Spleen (tissue), 11 donors: ENCODE measurements at regions not wholly inside any gene's neighbourhood (a gene's known extent, or its start where the extent isn't known, plus 50 kb on each side); places are given as distances from the start of the nearest gene placed in this dataset.

Source experiments
- DNase-seq: peaks from one replicate; pipeline ENCODE4 v3.0.0-alpha.2; 2020
- H3K27ac ChIP-seq, 8 donors: fragments of 200-600 bp; sonication (generic) in 7 of 8; 1 replicate in 4 of 8; 2 replicates in 4 of 8; pipeline versions ENCODE4 v1.5.0 to v1.8.0; 2016 to 2021; ENCODE audit warnings: inconsistent platforms in 4 of 8, mild to moderate bottlenecking in 4 of 8, moderate library complexity in 1 of 8
- H3K27me3 ChIP-seq, 7 donors: fragments of 200-600 bp; sonication (generic) in 6 of 7; replicated peaks in 1 of 7; 1 replicate in 4 of 7; 2 replicates in 3 of 7; pipeline versions ENCODE4 v1.5.0 to v1.8.0; 2016 to 2021; ENCODE audit warnings: inconsistent platforms in 3 of 7, mild to moderate bottlenecking in 1 of 7
- H3K36me3 ChIP-seq, 6 donors: fragments of 200-600 bp; sonication (generic) in 5 of 6; 1 replicate in 4 of 6; 2 replicates in 2 of 6; pipeline versions ENCODE4 v1.5.0 to v1.8.0; 2016 to 2021; ENCODE audit warnings: inconsistent platforms in 2 of 6
- H3K4me1 ChIP-seq, 6 donors: fragments of 200-600 bp; sonication (generic) in 5 of 6; 1 replicate in 3 of 6; 2 replicates in 3 of 6; pipeline versions ENCODE4 v1.5.0 to v1.8.0; 2016 to 2021; ENCODE audit warnings: inconsistent platforms in 3 of 6
- H3K4me3 ChIP-seq, 8 donors: fragments of 200-600 bp; sonication (generic) in 7 of 8; 1 replicate in 4 of 8; 2 replicates in 4 of 8; pipeline versions ENCODE4 v1.5.0 to v1.8.0; 2016 to 2021; ENCODE audit warnings: inconsistent platforms in 4 of 8, mild to moderate bottlenecking in 4 of 8, moderate library complexity in 2 of 8
- H3K9me3 ChIP-seq, 8 donors: fragments of 200-600 bp; sonication (generic) in 7 of 8; 1 replicate in 4 of 8; 2 replicates in 4 of 8; pipeline versions ENCODE4 v1.5.0 to v1.8.0; 2016 to 2021; ENCODE audit warnings: inconsistent platforms in 4 of 8
- POLR2A ChIP-seq, 3 donors: fragments of 450-650 bp; IDR thresholded peaks; one replicate each; pipeline ENCODE4 v1.5.1; 2017; ENCODE audit warnings: antibody characterized with exemption in 3 of 3, mild to moderate bottlenecking in 1 of 3
- POLR2AphosphoS5 ChIP-seq, 3 donors: sonication (generic); formaldehyde crosslinking; IDR thresholded peaks; one replicate each; pipeline ENCODE4 v1.5.1; 2017; ENCODE audit warnings: antibody characterized with exemption in 3 of 3
- WGBS, 5 donors: extraction: QIAGEN DNeasy Blood & Tissue Kit in 3 of 5; methylation state at CpG; one replicate each; pipeline versions ENCODE4 v1.1.5 to v1.1.7; 2013 to 2018; 5-methylcytosine and 5-hydroxymethylcytosine counted together
- intact Hi-C: fragments of 100-400 bp; cut with DNase I; formaldehyde crosslinking; loops from one replicate; pipeline ENCODE4 v1.15.0; 2023; ENCODE audit warnings: low total_unique reads
- TF ChIP-seq, protein P1 (sequence below), 11 experiments: fragments of 200-600 bp in 7 of 11; fragments of 450-650 bp in 4 of 11; sonication (generic) in 4 of 11; IDR thresholded peaks in 8 of 11; conservative IDR thresholded peaks in 3 of 11; 1 replicate in 7 of 11; 2 replicates in 4 of 11; pipeline versions ENCODE4 v1.4.0 to v1.8.0; 2016 to 2021; ENCODE audit warnings: antibody characterized with exemption in 11 of 11, inconsistent platforms in 4 of 11, mild to moderate bottlenecking in 1 of 11
- donor health status: healthy with polysubstance abuse.
- donor health status: DM: no; HTN: no; CAD: no; lungs with moderate emphysema.
- donor health status: DM: no; HTN: no; CAD: no.
- donor health status: Bipolar disorder and iron deficiency.
- donor health status: healthy.
- donor health status: DM: no; HTN: no; CAD: no.
- donor health status: DM: yes; HTN: yes; CAD: no.

- H3K27me3 ChIP-seq = no peaks in the 10 kb centered on the region
- no peaks in the 10 kb centered on the region for H3K36me3 ChIP-seq
- 51 to 73% (median 64%) methylated on average over 1 of the region's 1 CpG for WGBS, 5 donors
- H3K9me3 ChIP-seq = peaks cover 0 to 13% (median 0%) of the 10 kb centered on the region in 8 donors
- no peak overlapping the region for H3K27ac ChIP-seq
- H3K4me3 ChIP-seq = no peak overlapping the region
- no peaks in the 10 kb centered on the region for H3K4me1 ChIP-seq
- no peak for DNase-seq
- intact Hi-C loops = no loop called here
- no peak for TF ChIP-seq POLR2AphosphoS5 (IDR thresholded peaks at IDR 0.05)
- no peak for TF ChIP-seq POLR2A (IDR thresholded peaks at IDR 0.05)
These were observed 1682.8 kb upstream of the FLRT2 start for GRCh38 chr14:83847102-83847501.

GRCh38 chr14:83850092-83850491, 1679.9 kb upstream of the FLRT2 start:
- H3K36me3 ChIP-seq = no peaks in the 10 kb centered on the region

GRCh38 chr14:83856334-83856733, 1673.6 kb upstream of the FLRT2 start:
- TF ChIP-seq POLR2AphosphoS5 (IDR thresholded peaks at IDR 0.05) (no peak), POLR2A (IDR thresholded peaks at IDR 0.05) (no peak)
- TF ChIP-seq, protein P1, sequence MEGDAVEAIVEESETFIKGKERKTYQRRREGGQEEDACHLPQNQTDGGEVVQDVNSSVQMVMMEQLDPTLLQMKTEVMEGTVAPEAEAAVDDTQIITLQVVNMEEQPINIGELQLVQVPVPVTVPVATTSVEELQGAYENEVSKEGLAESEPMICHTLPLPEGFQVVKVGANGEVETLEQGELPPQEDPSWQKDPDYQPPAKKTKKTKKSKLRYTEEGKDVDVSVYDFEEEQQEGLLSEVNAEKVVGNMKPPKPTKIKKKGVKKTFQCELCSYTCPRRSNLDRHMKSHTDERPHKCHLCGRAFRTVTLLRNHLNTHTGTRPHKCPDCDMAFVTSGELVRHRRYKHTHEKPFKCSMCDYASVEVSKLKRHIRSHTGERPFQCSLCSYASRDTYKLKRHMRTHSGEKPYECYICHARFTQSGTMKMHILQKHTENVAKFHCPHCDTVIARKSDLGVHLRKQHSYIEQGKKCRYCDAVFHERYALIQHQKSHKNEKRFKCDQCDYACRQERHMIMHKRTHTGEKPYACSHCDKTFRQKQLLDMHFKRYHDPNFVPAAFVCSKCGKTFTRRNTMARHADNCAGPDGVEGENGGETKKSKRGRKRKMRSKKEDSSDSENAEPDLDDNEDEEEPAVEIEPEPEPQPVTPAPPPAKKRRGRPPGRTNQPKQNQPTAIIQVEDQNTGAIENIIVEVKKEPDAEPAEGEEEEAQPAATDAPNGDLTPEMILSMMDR (IDR thresholded peaks at IDR 0.05 in 8 of 11, conservative IDR thresholded peaks at IDR 0.05 in 3 of 11) = no peak
- WGBS, 5 donors = 65 to 76% (median 67%) methylated on average over 3 of the region's 3 CpGs
- intact Hi-C loops = no loop called here

More at GRCh38 chr14:83850092-83850491, 1679.9 kb upstream of the FLRT2 start:
- Histone ChIP-seq H3K4me1 (no peaks in the 10 kb centered on the region), H3K27me3 (no peaks in the 10 kb centered on the region), H3K27ac (no peak overlapping the region), H3K4me3 (no peak overlapping the region), H3K9me3 (peaks cover 0 to 22% (median 2%) of the 10 kb centered on the region in 8 donors)
- 78 to 88% (median 82%) methylated on average over 5 of the region's 5 CpGs for WGBS, 5 donors
- no peak for DNase-seq
- intact Hi-C loops = no loop called here
- TF ChIP-seq POLR2AphosphoS5 (IDR thresholded peaks at IDR 0.05) = no peak
- TF ChIP-seq, protein P1 (IDR thresholded peaks at IDR 0.05 in 8 of 11, conservative IDR thresholded peaks at IDR 0.05 in 3 of 11) = no peak
- no peak for TF ChIP-seq POLR2A (IDR thresholded peaks at IDR 0.05)

GRCh38 chr14:83860631-83861155, 1669.3 kb upstream of the FLRT2 start:
- Histone ChIP-seq H3K27me3 (no peaks in the 10 kb centered on the region), H3K36me3 (no peaks in the 10 kb centered on the region), H3K27ac (no peak overlapping the region), H3K4me3 (no peak overlapping the region), H3K9me3 (peaks cover 0 to 8% (median 0%) of the 10 kb centered on the region in 8 donors), H3K4me1 (no peaks in the 10 kb centered on the region)
- intact Hi-C loops = no loop called here
- no peak for TF ChIP-seq POLR2A (IDR thresholded peaks at IDR 0.05)
- no peak for TF ChIP-seq POLR2AphosphoS5 (IDR thresholded peaks at IDR 0.05)
- TF ChIP-seq, protein P1 (IDR thresholded peaks at IDR 0.05 in 8 of 11, conservative IDR thresholded peaks at IDR 0.05 in 3 of 11) = no peak
- 82 to 91% (median 85%) methylated on average over 5 of the region's 5 CpGs for WGBS, 5 donors
- DNase-seq = no peak

More at GRCh38 chr14:83856334-83856733, 1673.6 kb upstream of the FLRT2 start:
- H3K36me3 ChIP-seq = no peaks in the 10 kb centered on the region
- H3K27ac ChIP-seq = no peak overlapping the region
- H3K4me1 ChIP-seq = no peaks in the 10 kb centered on the region
- no peak for DNase-seq
- H3K9me3 ChIP-seq = peaks cover 0 to 16% (median 0%) of the 10 kb centered on the region in 8 donors
- H3K4me3 ChIP-seq = no peak overlapping the region
- no peaks in the 10 kb centered on the region for H3K27me3 ChIP-seq
